Coronary artery (tissue), 2 donors: ENCODE measurements at regions not wholly inside any gene's neighbourhood (a gene's known extent, or its start where the extent isn't known, plus 50 kb on each side); places are given as distances from the start of the nearest gene placed in this dataset.

Source experiments
- DNase-seq: peaks from one replicate; pipeline ENCODE4 v3.0.0-alpha.2; 2017; ENCODE audit warnings: low spot score
- H3K27ac ChIP-seq, 2 donors: fragments of 200-600 bp; sonication (generic); one replicate each; pipeline ENCODE4 v1.5.1; 2016 to 2019
- H3K4me3 ChIP-seq: fragments of 200-600 bp; sonication (generic); 2 replicates; pipeline ENCODE4 v1.5.1; 2016; ENCODE audit warnings: mild to moderate bottlenecking, moderate library complexity
- CTCF ChIP-seq: fragments of 200-600 bp; sonication (generic); IDR thresholded peaks from one replicate; pipeline ENCODE4 v1.5.1; 2019; ENCODE audit warnings: antibody characterized with exemption

- Histone ChIP-seq H3K4me3 (no peak overlapping the region), H3K27ac (no peak overlapping the region)
- TF ChIP-seq CTCF: no peak
- no peak for DNase-seq
These were observed 423.7 kb upstream of the TSHZ3 start for GRCh38 chr19:31772915-31773314.

- TF ChIP-seq CTCF: no peak
- Histone ChIP-seq H3K27ac (no peak overlapping the region), H3K4me3 (no peak overlapping the region)
- no peak for DNase-seq
These were observed 432.3 kb upstream of the TSHZ3 start for GRCh38 chr19:31781542-31781941.

- Histone ChIP-seq H3K27ac (no peak overlapping the region), H3K4me3 (no peak overlapping the region)
- TF ChIP-seq CTCF: no peak
- no peak for DNase-seq
These were observed 434.4 kb upstream of the TSHZ3 start for GRCh38 chr19:31783592-31783991.

GRCh38 chr19:31784671-31785101, 435.4 kb upstream of the TSHZ3 start:
- no peak for DNase-seq
- no peak for TF ChIP-seq CTCF
- H3K4me3 ChIP-seq: no peak overlapping the region
- H3K27ac ChIP-seq: no peak overlapping the region

GRCh38 chr19:31801611-31802010, 452.4 kb upstream of the TSHZ3 start:
- H3K27ac ChIP-seq: no peak overlapping the region
- no peak overlapping the region for H3K4me3 ChIP-seq
- no peak for TF ChIP-seq CTCF
- no peak for DNase-seq

GRCh38 chr19:31803835-31804446, 454.7 kb upstream of the TSHZ3 start:
- Histone ChIP-seq H3K4me3 (no peak overlapping the region), H3K27ac (no peak overlapping the region)
- no peak for TF ChIP-seq CTCF
- no peak for DNase-seq

GRCh38 chr19:31804668-31805067, 455.4 kb upstream of the TSHZ3 start:
- DNase-seq: no peak

More at GRCh38 chr19:31804668-31805067, 455.4 kb upstream of the TSHZ3 start:
- no peak for TF ChIP-seq CTCF
- Histone ChIP-seq H3K27ac (no peak overlapping the region), H3K4me3 (no peak overlapping the region)
